GM23338 (cell line): ENCODE measurements at regions not wholly inside any gene's neighbourhood (a gene's known extent, or its start where the extent isn't known, plus 50 kb on each side); places are given as distances from the start of the nearest gene placed in this dataset.
A peak's percentile ranks its signal among the peaks of the same experiment; 100 is the strongest.

ENCODE experiments used
- ATAC-seq: fragments of 200-7000 bp; cut with Tn5 transposase; 3 replicates; pipeline ENCODE4 v1.9.1; 2020
- DNase-seq: peaks from one replicate; pipeline ENCODE4 v3.0.0-alpha.2; 2015; ENCODE audit warnings: low spot score
- H2AFZ ChIP-seq: fragments of 200-600 bp; sonication (generic); 2 replicates; pipeline ENCODE4 v1.8.0; 2016; ENCODE audit warnings: antibody characterized with exemption, mild to moderate bottlenecking, moderate library complexity
- H3F3A ChIP-seq: fragments of 200-600 bp; sonication (generic); replicated peaks from 2 replicates; pipeline ENCODE4 v1.8.0; 2017; ENCODE audit warnings: antibody characterized with exemption, mixed run types, low read depth
- H3K27ac ChIP-seq: fragments of 200-600 bp; sonication (generic); 2 replicates; pipeline ENCODE4 v1.6.1; 2016; ENCODE audit warnings: low read depth
- H3K27me3 ChIP-seq: fragments of 200-600 bp; sonication (generic); 2 replicates; pipeline ENCODE4 v1.8.0; 2016; ENCODE audit warnings: mild to moderate bottlenecking, mixed run types, moderate library complexity; ENCODE audit not compliant: insufficient read depth
- H3K36me3 ChIP-seq: fragments of 200-600 bp; sonication (generic); 2 replicates; pipeline ENCODE4 v1.8.0; 2016; ENCODE audit warnings: mild to moderate bottlenecking; ENCODE audit not compliant: insufficient read depth
- H3K4me1 ChIP-seq: fragments of 200-600 bp; sonication (generic); 2 replicates; pipeline ENCODE4 v1.8.0; 2016; ENCODE audit warnings: mild to moderate bottlenecking, moderate library complexity; ENCODE audit not compliant: insufficient read depth
- H3K4me2 ChIP-seq: fragments of 200-600 bp; sonication (generic); 2 replicates; pipeline ENCODE4 v1.7.1; 2017; ENCODE audit warnings: mixed run types
- H3K4me3 ChIP-seq: fragments of 200-600 bp; sonication (generic); 2 replicates; pipeline ENCODE4 v1.6.1; 2016; ENCODE audit warnings: mixed run types
- H3K79me2 ChIP-seq: fragments of 200-600 bp; sonication (generic); replicated peaks from 2 replicates; pipeline ENCODE4 v1.8.0; 2017; ENCODE audit warnings: mild to moderate bottlenecking; ENCODE audit not compliant: insufficient read depth
- H3K9me2 ChIP-seq: fragments of 200-600 bp; sonication (generic); 2 replicates; pipeline ENCODE4 v1.8.0; 2017; ENCODE audit not compliant: insufficient read depth
- H4K20me1 ChIP-seq: fragments of 200-600 bp; sonication (generic); replicated peaks from 2 replicates; pipeline ENCODE4 v1.8.0; 2017; ENCODE audit warnings: mild to moderate bottlenecking; ENCODE audit not compliant: insufficient read depth
- H3K27ac Mint-ChIP-seq: 2 replicates; pipeline ENCODE4 v1.8.0; 2020; ENCODE audit warnings: inconsistent platforms, mild to moderate bottlenecking, moderate library complexity, mixed read lengths
- H3K27me3 Mint-ChIP-seq: 3 replicates; pipeline ENCODE4 v1.8.0; 2022; ENCODE audit warnings: low read depth, mild to moderate bottlenecking, moderate library complexity, mixed read lengths, inconsistent platforms; ENCODE audit not compliant: insufficient read depth, poor library complexity
- H3K36me3 Mint-ChIP-seq: 3 replicates; pipeline ENCODE4 v1.8.0; 2021; ENCODE audit warnings: low read depth, mild to moderate bottlenecking, inconsistent platforms, moderate library complexity, mixed read lengths
- H3K4me1 Mint-ChIP-seq: 3 replicates; pipeline ENCODE4 v1.8.0; 2020; ENCODE audit warnings: mild to moderate bottlenecking, inconsistent platforms, mixed read lengths
- H3K4me3 Mint-ChIP-seq: 3 replicates; pipeline ENCODE4 v1.8.0; 2021; ENCODE audit warnings: moderate library complexity, mild to moderate bottlenecking, inconsistent platforms, mixed read lengths
- H3K9me3 Mint-ChIP-seq: 3 replicates; pipeline ENCODE4 v1.8.0; 2020; ENCODE audit warnings: moderate library complexity, mild to moderate bottlenecking, inconsistent platforms, mixed read lengths
- ETS1 ChIP-seq: IDR thresholded peaks from 2 replicates; pipeline ENCODE4 v1.6.1; 2016; ENCODE audit warnings: antibody characterized with exemption
- EZH2 ChIP-seq: fragments of 200-600 bp; sonication (generic); IDR thresholded peaks from one replicate; pipeline ENCODE4 v1.8.0; 2017; ENCODE audit warnings: antibody characterized with exemption, mild to moderate bottlenecking, low read depth; ENCODE audit not compliant: unreplicated experiment
- EZH2phosphoT487 ChIP-seq: fragments of 200-600 bp; sonication (generic); IDR thresholded peaks from one replicate; pipeline ENCODE4 v1.8.1; 2018; ENCODE audit warnings: antibody characterized with exemption; ENCODE audit not compliant: unreplicated experiment
- JUNB ChIP-seq: IDR thresholded peaks from one replicate; pipeline ENCODE4 v1.6.1; 2016; ENCODE audit warnings: antibody characterized with exemption; ENCODE audit not compliant: unreplicated experiment
- STAT1 ChIP-seq: IDR thresholded peaks from one replicate; pipeline ENCODE4 v1.6.1; 2016; ENCODE audit warnings: antibody characterized with exemption; ENCODE audit not compliant: unreplicated experiment
- ZNF114 ChIP-seq: fragments of 250-450 bp; sonication (Bioruptor Pico); IDR thresholded peaks from 2 replicates; pipeline ENCODE4 v1.5.0; 2020; ENCODE audit warnings: mild to moderate bottlenecking, moderate library complexity
- ZNF331 ChIP-seq: fragments of 250-450 bp; sonication (Bioruptor Pico); IDR thresholded peaks from 2 replicates; pipeline ENCODE4 v1.5.0; 2020; ENCODE audit warnings: low read depth, mild to moderate bottlenecking, moderate library complexity
- ZNF462 ChIP-seq: fragments of 250-450 bp; sonication (Bioruptor Pico); IDR thresholded peaks from 2 replicates; pipeline ENCODE4 v1.5.0; 2020; ENCODE audit warnings: mild to moderate bottlenecking, moderate library complexity

- no peak for TF ChIP-seq ZNF114 (CRISPR knock-in tag)
- TF ChIP-seq ZNF462 (CRISPR knock-in tag) = no peak
- no peak for TF ChIP-seq EZH2
- TF ChIP-seq ZNF331 (CRISPR knock-in tag) = no peak
- no peak for TF ChIP-seq ETS1
- TF ChIP-seq EZH2phosphoT487 = no peak
- TF ChIP-seq STAT1 = no peak
Measured at GRCh38 chr6:11412616-11413015, 124.9 kb upstream of the TMEM170B start (continued).

- Mint-ChIP-seq H3K27ac (no peak overlapping the region), H3K27me3 (peaks cover 4% of the 10 kb centered on the region), H3K36me3 (no peaks in the 10 kb centered on the region; the same call in 2 of the 3 replicates), H3K4me3 (no peak overlapping the region), H3K9me3 (peaks cover 6% of the 10 kb centered on the region; the same call in 1 of the 3 replicates), H3K4me1 (no peaks in the 10 kb centered on the region)
- Histone ChIP-seq H3K36me3 (no peaks in the 10 kb centered on the region), H3K4me3 (no peak overlapping the region), H3K79me2 (no peaks in the 10 kb centered on the region), H3K4me2 (no peak overlapping the region), H3K27ac (no peak overlapping the region), H3K9me2 (no peaks in the 10 kb centered on the region), H3F3A (no peaks in the 10 kb centered on the region), H3K27me3 (no peaks in the 10 kb centered on the region), H3K4me1 (no peaks in the 10 kb centered on the region; the same call in 1 of the 2 replicates), H2AFZ (peak overlapping the region; percentile 54; the same call in 1 of the 2 replicates), H4K20me1 (no peaks in the 10 kb centered on the region)
- ATAC-seq (no peak), DNase-seq (no peak)
- TF ChIP-seq ZNF114 (CRISPR knock-in tag) = no peak
- TF ChIP-seq STAT1 = no peak
- no peak for TF ChIP-seq EZH2phosphoT487
- no peak for TF ChIP-seq JUNB
Measured at GRCh38 chr6:11412011-11412424, 125.5 kb upstream of the TMEM170B start.
